ENCODE measurements at regions not wholly inside any gene's neighbourhood (a gene's known extent, or its start where the extent isn't known, plus 50 kb on each side); places are given as distances from the start of the nearest gene placed in this dataset.

DNA sequence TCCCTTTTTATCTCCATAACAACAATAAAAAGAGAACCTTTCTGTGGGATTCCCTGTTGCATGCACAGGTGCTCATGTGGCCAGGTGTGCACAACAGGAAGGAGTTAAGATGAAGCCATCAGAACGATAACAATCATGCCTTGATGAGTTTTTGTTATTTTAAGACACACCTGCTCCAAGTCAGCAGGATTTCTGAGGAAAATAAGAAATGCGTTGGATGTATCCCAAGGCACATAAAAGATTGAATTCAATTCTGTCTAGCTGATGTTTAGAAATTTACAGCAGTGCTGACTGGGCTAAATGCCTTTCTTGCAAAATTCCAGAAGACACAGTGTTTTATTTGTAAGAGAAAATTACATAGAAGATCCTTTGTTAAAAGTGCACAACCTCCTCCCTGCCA is 1678.2 kb downstream of the ARAP2 start:
- Histone ChIP-seq H4K8ac (ENCODE audit: extremely low read depth, insufficient read depth, low read length) (no peak overlapping the region), H3K36me3 (ENCODE audit: control insufficient read depth in 2 of 4, insufficient read depth in 4 of 4, low read length in 3 of 4) (no peaks in the 10 kb centered on the region), H4K91ac (replicated peaks; ENCODE audit: insufficient read length, low read length) (no peak overlapping the region), H3K56ac (replicated peaks; ENCODE audit: insufficient read length, low read depth, low read length) (no peak overlapping the region), H3K18ac (ENCODE audit: extremely low read depth, low read length) (no peak overlapping the region), H2BK20ac (ENCODE audit: low read length) (no peak overlapping the region), H3K4me2 (ENCODE audit: insufficient read depth in 1 of 2, low read depth in 2 of 2, low read length in 2 of 2) (no peak overlapping the region), H2AFZ (ENCODE audit: low read length) (no peak overlapping the region), H2BK15ac (ENCODE audit: low read length) (no peak overlapping the region), H2AK5ac (ENCODE audit: low read depth, low read length) (no peak overlapping the region), H3K79me1 (ENCODE audit: low read depth, low read length) (no peaks in the 10 kb centered on the region), H3K79me2 (ENCODE audit: control insufficient read depth in 1 of 2, insufficient read depth in 2 of 2, low read length in 2 of 2) (no peaks in the 10 kb centered on the region), H4K5ac (ENCODE audit: insufficient read length, low read depth, low read length) (no peak overlapping the region), H2BK120ac (replicated peaks; ENCODE audit: low read depth, low read length) (no peak overlapping the region), H3K27me3 (replicated peaks in 1 of 4; ENCODE audit: control insufficient read depth in 3 of 4, extremely low read depth in 1 of 4, insufficient read depth in 3 of 4, low read length in 3 of 4) (no peaks in the 10 kb centered on the region), H3K23ac (ENCODE audit: insufficient read length) (no peak overlapping the region), H3K9ac (replicated peaks in 1 of 4; ENCODE audit: extremely low read depth in 1 of 4, low read depth in 3 of 4, low read length in 3 of 4) (no peak overlapping the region), H3K9me3 (ENCODE audit: insufficient read depth in 2 of 2, low read depth in 1 of 2, low read length in 1 of 2) (no peaks in the 10 kb centered on the region), H2BK5ac (ENCODE audit: low read depth, low read length) (no peak overlapping the region), H3K14ac (ENCODE audit: insufficient read length) (no peak overlapping the region), H3K4me1 (replicated peaks in 1 of 4; ENCODE audit: control insufficient read depth in 3 of 4, insufficient read depth in 4 of 4, low read length in 3 of 4) (no peaks in the 10 kb centered on the region), H4K20me1 (replicated peaks in 1 of 2; ENCODE audit: control insufficient read depth in 1 of 2, insufficient read depth in 2 of 2, low read length in 2 of 2) (no peaks in the 10 kb centered on the region), H3K23me2 (ENCODE audit: low read depth, low read length) (no peaks in the 10 kb centered on the region), H3K4me3 (ENCODE audit: extremely low read depth in 1 of 4, insufficient read depth in 2 of 4, low read depth in 3 of 4, low read length in 4 of 4) (no peak overlapping the region), H2BK12ac (ENCODE audit: low read depth, low read length) (no peak overlapping the region), H3K4ac (replicated peaks; ENCODE audit: insufficient read length, low read depth, low read length) (no peak overlapping the region), H3K27ac (ENCODE audit: low read depth, low read length) (no peak overlapping the region)
- DNase-seq (ENCODE audit: low read depth in 1 of 2, low spot score in 2 of 2) (no peak), FAIRE-seq (no peak)
- no peak for TF ChIP-seq SRF (IDR thresholded peaks at IDR 0.05; ENCODE audit: low read depth, low read length)
- no peak for TF ChIP-seq CEBPB (IDR thresholded peaks at IDR 0.05; ENCODE audit: low read depth, low read length)
- TF ChIP-seq TCF12 (IDR thresholded peaks at IDR 0.05; ENCODE audit: low read depth, low read length), result peak; percentile 43; the same call in 1 of the 2 replicates
- no peak for TF ChIP-seq EGR1 (IDR thresholded peaks at IDR 0.05; ENCODE audit: borderline replicate concordance, low read depth, low read length)
- no peak for TF ChIP-seq CHD1 (IDR thresholded peaks at IDR 0.05; ENCODE audit: low read depth, low read length)
- no peak for TF ChIP-seq TEAD4 (IDR thresholded peaks at IDR 0.05; ENCODE audit: low read depth, low read length)
- no peak for TF ChIP-seq RAD21 (IDR thresholded peaks at IDR 0.05 in 1 of 2, conservative IDR thresholded peaks at IDR 0.05 in 1 of 2; ENCODE audit: low read depth in 2 of 2, low read length in 2 of 2)
- 94% methylated on average over 2 of the region's 2 CpGs; no CpG with 5 or more reads in 1 of the 2 experiments for WGBS, 2 experiments (ENCODE audit: extremely low coverage in 1 of 2, insufficient coverage in 1 of 2, insufficient read length in 1 of 2, insufficient replicate concordance in 2 of 2, low coverage in 1 of 2, low lambda C conversion rate in 2 of 2, missing lambda C conversion rate in 1 of 2)
- ChIA-PET CTCF (ENCODE audit: partially characterized antibody) (no interaction called here), POLR2A (ENCODE audit: partially characterized antibody) (no interaction called here)
